ENCODE measurements at regions not wholly inside any gene's neighbourhood (a gene's known extent, or its start where the extent isn't known, plus 50 kb on each side); places are given as distances from the start of the nearest gene placed in this dataset.
"Not testable (repeated sequence)": the region's sequence is repeated elsewhere in the genome, so short reads cannot be mapped to it uniquely, and the experiment has no call there.

DNA sequence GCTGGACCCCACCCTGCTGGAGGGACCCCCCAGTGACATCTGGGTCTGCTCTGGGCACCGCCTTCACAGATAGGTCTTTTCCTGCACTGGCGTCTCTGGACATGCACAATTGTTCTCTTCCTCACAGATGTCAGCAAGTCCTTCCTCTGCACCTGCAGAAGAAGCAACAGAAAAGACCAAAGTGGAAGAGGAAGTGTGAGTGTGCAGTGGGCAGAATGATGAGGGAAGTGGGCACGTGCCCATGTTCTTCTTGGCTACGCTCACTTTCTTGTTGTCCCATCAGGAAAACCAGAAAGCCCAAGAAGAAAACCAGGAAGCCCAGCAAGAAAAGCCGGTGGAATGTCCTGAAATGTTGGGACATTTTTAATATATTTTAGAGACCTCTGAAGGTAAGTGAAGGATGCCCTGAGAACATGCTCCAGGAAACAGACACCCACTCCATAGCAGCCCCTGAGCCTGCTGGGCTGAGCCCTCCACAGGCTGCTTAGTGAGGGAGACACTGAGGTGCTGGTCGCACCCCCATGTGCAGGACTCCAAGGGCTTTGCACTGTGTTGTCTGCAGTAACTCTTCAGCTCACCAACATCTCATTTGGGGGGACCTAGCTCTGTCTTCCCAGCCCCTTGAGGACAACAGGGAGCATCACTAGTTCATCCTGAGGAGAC lies 124.4 kb upstream of the SIMC1 start:
- TF ChIP-seq SMC3 (IDR thresholded peaks at IDR 0.05; ENCODE audit: low read depth, low read length); POLR2AphosphoS5 (IDR thresholded peaks at IDR 0.05; ENCODE audit: low read depth, low read length); RCOR1 (IDR thresholded peaks at IDR 0.05; ENCODE audit: low read length); EP300 (IDR thresholded peaks at IDR 0.05; ENCODE audit: borderline replicate concordance in 1 of 2, low read depth in 1 of 2, low read length in 1 of 2): not testable (repeated sequence)
- TF ChIP-seq, protein P1, sequence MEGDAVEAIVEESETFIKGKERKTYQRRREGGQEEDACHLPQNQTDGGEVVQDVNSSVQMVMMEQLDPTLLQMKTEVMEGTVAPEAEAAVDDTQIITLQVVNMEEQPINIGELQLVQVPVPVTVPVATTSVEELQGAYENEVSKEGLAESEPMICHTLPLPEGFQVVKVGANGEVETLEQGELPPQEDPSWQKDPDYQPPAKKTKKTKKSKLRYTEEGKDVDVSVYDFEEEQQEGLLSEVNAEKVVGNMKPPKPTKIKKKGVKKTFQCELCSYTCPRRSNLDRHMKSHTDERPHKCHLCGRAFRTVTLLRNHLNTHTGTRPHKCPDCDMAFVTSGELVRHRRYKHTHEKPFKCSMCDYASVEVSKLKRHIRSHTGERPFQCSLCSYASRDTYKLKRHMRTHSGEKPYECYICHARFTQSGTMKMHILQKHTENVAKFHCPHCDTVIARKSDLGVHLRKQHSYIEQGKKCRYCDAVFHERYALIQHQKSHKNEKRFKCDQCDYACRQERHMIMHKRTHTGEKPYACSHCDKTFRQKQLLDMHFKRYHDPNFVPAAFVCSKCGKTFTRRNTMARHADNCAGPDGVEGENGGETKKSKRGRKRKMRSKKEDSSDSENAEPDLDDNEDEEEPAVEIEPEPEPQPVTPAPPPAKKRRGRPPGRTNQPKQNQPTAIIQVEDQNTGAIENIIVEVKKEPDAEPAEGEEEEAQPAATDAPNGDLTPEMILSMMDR (IDR thresholded peaks at IDR 0.05) = not testable (repeated sequence)
